GM19240 (cell line): ENCODE measurements at regions not wholly inside any gene's neighbourhood (a gene's known extent, or its start where the extent isn't known, plus 50 kb on each side); places are given as distances from the start of the nearest gene placed in this dataset.

ENCODE experiments used
- DNase-seq: peaks from one replicate; pipeline ENCODE4 v3.0.0; 2011; ENCODE audit warnings: low spot score; ENCODE audit not compliant: insufficient read length

GRCh38 chr5:74069741-74070140 lies 443.7 kb downstream of the ARHGEF28 start:
- DNase-seq: no peak

- DNase-seq: no peak
Measured at GRCh38 chr5:74067748-74068541, 441.9 kb downstream of the ARHGEF28 start.

DNA sequence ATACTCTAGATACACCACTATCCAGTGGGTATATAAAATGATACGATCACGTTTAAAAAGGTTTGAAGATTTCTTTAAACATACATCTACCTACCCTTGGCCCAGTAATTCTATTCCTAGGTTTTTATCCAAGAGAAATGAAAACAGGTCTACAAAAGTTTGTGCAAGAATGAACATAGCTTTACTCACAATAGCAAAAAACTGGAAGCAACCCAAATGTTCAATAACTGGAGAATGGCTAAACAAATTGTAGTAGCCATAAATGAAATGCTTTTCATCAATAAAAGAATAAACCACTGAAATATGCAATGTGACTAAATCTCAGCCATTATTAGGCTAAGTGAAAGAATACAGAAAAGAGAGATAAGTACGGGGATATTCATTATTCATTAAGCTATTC lies 438.9 kb downstream of the ARHGEF28 start:
- DNase-seq: no peak

DNA sequence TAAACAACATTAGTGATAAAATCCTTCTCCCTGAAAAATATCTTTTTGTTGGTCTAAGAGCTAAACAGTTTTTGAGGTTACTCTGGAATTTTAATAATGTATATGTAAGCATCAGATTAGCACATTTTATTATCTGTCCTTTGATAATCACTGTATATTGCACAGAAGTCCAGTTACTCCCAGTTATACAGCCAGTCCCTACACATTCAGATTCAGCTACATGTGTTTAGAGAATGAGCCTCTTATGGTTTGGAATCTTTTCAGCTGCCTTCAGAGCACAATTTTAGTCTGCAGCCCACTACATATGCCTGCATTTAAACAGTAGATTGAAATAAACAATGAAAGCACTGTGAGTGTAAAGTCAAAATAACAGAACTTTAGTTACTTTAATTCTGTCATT lies 438.2 kb downstream of the ARHGEF28 start:
- no peak for DNase-seq

- DNase-seq: no peak
Measured at GRCh38 chr5:74063821-74064220, 437.8 kb downstream of the ARHGEF28 start.

- DNase-seq: no peak
Measured at GRCh38 chr5:74063346-74063745, 437.4 kb downstream of the ARHGEF28 start.

DNA sequence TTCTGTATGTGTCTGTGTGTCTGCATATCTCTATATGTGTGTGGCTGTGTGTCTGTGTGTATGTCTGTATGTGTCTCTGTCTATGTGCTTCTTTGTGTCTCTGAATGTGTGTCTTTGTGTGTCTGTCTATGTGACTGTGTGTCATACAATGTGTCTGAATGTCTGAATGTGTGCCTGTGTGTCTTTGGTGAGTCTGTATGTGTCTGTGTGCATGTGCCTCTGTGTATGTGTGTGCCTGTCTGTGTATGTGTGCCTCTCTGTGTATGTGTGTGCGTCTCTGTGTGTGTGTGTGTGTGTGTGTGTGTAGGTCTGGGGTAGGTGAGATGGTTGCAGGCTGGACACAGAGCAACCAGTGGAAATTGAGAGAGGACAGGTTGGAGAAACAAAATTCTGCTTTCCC lies 435.3 kb downstream of the ARHGEF28 start:
- DNase-seq: no peak

DNA sequence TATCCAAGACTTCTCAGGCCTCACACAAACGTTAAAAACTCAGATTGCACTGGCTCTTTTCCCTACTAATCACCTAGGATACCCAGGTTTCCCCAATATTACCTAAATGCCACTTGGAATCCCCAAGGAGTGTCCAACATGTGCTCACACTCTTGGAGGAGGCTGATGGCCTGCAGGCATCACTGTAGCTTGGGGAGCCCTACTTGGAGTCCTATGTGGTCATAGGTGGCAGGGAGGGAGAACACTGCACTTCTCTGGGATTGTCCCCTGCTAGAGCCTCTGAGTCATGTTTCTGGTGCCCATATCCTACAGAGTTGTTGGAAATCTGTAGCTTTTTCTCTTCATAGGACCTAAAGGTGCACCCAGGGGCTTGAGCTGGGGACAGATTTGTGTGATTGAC lies 433.7 kb downstream of the ARHGEF28 start:
- DNase-seq: no peak

- DNase-seq: no peak
Measured at GRCh38 chr5:74056789-74057164, 430.8 kb downstream of the ARHGEF28 start.

DNA sequence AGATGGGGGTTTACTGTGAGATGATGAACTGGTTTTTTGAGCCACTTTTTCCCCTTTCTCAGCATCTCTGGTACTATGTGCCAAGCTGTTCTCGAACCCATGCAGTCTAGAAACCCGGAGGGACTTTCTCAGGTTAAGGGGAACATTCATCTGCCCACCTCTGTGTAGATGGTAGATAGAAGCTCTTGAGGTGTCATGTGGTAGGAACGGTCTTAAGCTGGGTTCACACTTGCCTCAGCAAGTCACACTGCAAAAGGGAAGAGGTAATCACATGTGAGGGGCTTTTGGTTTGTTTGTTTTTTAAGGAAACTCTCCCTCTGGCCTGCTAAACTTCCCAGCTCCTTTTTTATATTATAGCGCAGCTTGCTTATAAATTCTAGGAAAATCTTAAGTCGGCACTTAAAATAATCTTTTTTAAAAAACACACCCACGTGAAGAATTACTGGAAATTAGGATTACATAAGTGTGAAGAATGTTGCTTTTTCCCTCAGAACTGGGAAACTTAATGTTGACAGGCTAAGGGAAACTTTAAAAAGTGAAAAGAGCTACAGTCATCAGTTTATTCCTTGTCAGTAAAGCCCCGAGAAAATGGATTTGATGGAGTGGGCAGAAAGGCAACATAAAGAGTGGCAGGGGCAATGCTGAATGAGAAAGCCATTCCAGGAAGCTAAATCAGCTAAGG lies 430.3 kb downstream of the ARHGEF28 start:
- DNase-seq: no peak

DNA sequence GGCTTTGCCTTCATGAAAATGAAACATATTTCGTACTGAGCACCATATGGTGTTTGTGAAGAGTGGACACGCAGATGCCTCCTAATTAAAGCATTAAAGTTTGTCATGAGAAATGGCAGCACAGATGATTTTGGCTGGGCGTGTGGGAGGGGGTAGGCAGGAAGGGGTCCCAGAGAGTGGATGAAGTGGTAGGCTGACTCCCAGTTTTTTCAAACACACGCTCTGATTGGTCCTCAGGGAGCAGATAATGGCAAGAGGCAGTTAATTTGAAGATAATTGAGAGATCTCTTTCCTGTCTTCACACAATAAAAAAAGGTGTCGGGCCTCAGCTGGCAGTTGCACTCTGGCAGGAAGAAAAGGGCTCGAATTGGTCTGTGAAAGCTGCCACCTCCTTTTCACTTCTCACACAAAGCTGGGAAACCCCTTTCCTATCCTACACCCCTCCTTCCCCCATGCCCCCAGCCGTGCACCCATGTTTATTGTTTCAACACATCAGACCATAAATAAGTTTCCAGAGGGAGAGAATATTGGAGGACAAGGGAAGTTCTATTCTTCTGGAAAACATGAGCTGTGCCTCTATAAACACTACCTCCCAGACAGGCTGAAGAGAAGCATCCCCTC lies 429.6 kb downstream of the ARHGEF28 start:
- DNase-seq: no peak

DNA sequence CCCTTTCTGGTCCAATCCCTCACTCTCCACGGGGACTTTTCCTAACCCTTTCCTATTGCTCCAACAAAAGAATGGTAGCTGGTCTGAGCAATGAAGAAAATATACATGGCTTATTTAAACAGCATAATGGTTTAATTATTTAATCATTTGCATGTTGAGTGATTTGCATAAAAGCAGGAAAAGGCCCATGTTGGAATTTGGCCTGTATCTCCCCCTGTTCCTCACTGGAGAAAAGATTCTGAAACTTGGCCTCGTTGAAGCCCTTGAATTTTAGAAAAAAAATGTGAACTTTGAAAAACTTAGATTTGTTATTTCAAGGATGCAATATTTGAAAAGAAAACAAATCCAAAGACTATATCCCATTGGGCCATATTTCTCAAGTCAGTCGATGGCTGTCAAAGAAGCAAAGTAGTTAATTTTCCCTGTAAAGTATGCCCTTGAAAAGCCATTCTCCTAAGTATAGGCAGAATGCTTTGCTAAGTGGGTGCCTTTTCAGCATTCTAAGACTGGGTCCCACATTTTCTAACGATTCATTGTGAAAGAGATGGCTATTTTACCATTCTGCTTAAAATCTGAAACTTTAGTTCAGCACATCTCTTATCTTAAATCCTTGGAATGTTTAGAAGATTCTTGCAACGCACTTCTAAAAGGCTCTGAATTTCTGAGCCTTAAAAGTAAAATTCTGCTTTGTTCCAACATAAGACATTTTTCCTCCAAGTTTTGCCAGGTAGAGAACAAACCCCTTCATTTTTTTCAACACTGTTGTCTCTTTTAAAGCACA lies 428.8 kb downstream of the ARHGEF28 start:
- DNase-seq: no peak

GRCh38 chr5:74054139-74054538 lies 428.1 kb downstream of the ARHGEF28 start:
- DNase-seq: no peak

GRCh38 chr5:74052441-74053221 lies 426.6 kb downstream of the ARHGEF28 start:
- DNase-seq: no peak

- no peak for DNase-seq
Measured at GRCh38 chr5:74051076-74051475, 425.1 kb downstream of the ARHGEF28 start.

DNA sequence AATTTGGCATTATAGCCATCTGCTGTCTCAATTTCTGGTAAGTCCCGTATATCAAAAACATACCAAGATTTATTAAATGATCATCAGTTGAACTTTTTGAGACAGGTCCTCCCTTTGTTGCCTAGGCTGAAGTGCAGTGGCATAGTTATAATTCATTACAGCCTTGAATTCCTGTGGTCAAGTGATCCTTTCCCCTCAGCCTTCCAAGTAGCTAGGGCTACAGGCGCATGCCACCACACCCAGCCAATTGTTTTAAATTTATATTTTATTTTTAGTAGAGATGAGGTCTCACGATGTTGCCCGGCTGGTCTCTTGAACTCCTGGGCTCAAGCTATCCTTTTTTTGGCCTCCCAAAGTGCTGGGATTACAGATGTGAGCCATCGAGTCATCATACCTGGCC lies 418.9 kb downstream of the ARHGEF28 start:
- DNase-seq: no peak

DNA sequence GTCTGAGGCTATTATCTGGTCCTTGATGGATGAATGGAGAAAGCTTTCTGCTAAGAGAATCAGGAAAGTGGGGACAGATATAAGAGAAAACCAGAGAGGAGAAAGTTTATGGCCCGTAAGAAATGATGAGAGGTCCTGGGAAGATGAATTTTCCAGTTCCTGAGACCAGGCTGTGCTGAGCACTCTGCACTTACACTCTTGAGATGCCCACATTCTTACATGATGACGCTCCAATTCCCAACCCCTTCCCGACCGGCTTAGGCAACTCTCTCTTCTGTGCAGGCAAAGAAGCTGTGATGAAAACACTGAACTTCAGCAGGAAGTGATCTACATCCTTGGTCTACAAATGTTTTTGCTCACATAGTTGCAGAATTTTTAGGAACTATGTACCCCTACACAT lies 417.0 kb downstream of the ARHGEF28 start:
- no peak for DNase-seq

GRCh38 chr5:74042559-74042958 lies 416.6 kb downstream of the ARHGEF28 start:
- no peak for DNase-seq

DNA sequence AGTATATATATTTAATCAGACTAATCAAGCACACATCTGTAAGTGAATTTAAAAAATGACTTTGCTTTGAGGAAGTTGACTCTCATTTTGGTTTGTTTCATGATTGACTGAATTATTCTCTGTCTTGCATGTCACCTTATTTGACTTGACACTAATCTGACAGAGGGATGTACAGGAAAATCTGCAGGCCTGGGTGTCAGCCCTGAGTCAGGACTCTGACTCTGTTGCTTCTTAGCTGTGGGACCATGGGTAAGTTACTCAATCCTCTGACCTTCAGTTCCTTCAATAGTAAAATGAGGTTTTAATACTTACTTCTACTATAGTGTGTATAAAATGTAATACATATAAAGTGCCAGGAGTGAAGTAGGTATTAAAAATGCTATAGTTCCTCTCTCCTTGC lies 415.9 kb downstream of the ARHGEF28 start:
- DNase-seq: no peak

DNA sequence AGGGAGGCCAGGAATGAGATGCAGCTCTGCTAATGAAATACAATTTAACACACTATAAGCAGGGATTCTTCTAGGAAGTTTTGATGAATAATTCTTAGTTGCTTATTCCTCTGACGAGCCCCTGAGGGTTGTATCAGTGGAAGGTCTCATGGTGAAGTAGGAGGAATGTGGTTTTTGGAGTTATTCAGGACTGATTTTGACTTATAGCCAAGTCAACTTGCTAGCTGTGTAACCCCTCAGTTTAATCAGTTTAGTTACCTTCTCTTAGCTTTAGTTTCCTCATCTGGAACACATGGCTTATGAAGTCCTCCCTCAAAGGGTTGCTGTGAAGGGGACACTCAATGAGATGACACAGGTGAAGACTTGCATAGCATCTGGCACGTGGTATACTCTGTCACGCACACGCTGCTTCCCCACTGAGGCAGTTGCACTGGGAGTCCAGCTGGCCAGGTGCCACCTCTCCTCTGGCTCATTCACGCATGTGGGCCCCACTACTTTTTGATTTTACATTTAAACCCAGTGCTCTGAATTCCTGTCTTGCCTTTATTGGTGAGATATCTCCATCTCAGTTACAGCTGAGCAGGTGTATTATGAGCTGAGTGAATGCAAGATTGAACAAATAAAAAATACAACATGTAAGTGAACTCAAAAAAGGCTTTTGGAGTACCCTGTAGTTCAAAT lies 415.0 kb downstream of the ARHGEF28 start:
- DNase-seq: no peak
